ENCODE measurements at regions not wholly inside any gene's neighbourhood (a gene's known extent, or its start where the extent isn't known, plus 50 kb on each side); places are given as distances from the start of the nearest gene placed in this dataset.

- no peaks in the 10 kb centered on the region for H3K9me3 Mint-ChIP-seq
- intact Hi-C loops (cut with micrococcal nuclease), result no loop called here
- H3K27me3 Mint-ChIP-seq, result peaks cover 29% of the 10 kb centered on the region
- H3K4me1 Mint-ChIP-seq (ENCODE audit: low read depth), result peaks cover 27% of the 10 kb centered on the region
- no peak overlapping the region for H3K27ac Mint-ChIP-seq
- H3K36me3 Mint-ChIP-seq (ENCODE audit: low read depth), result no peaks in the 10 kb centered on the region
- no peak overlapping the region for H3K4me3 Mint-ChIP-seq
These were observed 217.7 kb upstream of the TLE3 start for GRCh38 chr15:70315431-70315830.

DNA sequence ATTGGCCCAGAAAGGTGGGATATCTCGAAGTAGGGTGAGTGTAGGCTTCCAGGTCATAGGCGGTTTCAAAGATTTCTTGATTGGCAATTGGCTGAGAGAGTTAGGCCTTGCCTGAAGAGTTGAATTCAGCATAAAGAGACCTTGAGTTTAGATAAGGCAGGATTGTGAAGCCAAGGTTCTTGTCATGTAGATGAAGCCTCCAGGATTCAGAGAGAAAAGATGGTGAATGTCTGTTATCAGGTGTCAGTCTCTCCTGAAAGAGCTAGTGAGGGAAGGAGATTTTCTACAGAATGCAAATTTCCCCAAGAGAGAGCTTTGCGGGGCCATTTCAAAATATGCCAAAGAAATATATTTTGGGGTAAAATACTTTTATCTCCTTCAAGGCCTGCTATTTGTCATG is 217.0 kb upstream of the TLE3 start:
- H3K4me3 Mint-ChIP-seq, result no peak overlapping the region
- no peaks in the 10 kb centered on the region for H3K9me3 Mint-ChIP-seq
- no peak overlapping the region for H3K27ac Mint-ChIP-seq
- no peaks in the 10 kb centered on the region for H3K36me3 Mint-ChIP-seq (ENCODE audit: low read depth)
- intact Hi-C loops (cut with micrococcal nuclease), result no loop called here
- peaks cover 30% of the 10 kb centered on the region for H3K27me3 Mint-ChIP-seq
- H3K4me1 Mint-ChIP-seq (ENCODE audit: low read depth), result peaks cover 20% of the 10 kb centered on the region

DNA sequence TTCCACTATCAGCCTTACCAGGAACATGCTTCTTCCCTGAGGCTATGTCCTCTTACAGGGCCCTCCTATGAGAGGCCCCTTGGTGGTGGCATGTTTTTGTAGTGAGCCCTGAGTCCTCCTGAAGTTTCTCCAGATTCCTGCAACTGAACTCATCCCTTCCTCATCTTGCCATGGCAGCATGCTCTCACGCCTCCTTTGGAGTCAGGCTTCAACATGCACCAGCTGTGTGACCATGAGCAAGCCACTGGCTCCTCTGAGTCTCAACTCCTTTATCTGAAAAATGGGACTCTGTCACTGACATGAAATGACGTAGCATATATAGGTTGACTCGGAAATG is 216.3 kb upstream of the TLE3 start:
- Mint-ChIP-seq H3K4me3 (no peak overlapping the region), H3K27me3 (peaks cover 32% of the 10 kb centered on the region), H3K27ac (no peak overlapping the region), H3K9me3 (no peaks in the 10 kb centered on the region), H3K4me1 (ENCODE audit: low read depth) (peaks cover 18% of the 10 kb centered on the region), H3K36me3 (ENCODE audit: low read depth) (no peaks in the 10 kb centered on the region)
- intact Hi-C loops (cut with micrococcal nuclease), result no loop called here

- intact Hi-C loops (cut with micrococcal nuclease), result no loop called here
- H3K27ac Mint-ChIP-seq, result no peak overlapping the region
- peaks cover 34% of the 10 kb centered on the region for H3K27me3 Mint-ChIP-seq
These were observed 215.6 kb upstream of the TLE3 start for GRCh38 chr15:70313099-70314017.

GRCh38 chr15:70311821-70312220 is 214.1 kb upstream of the TLE3 start:
- no peak overlapping the region for H3K27ac Mint-ChIP-seq
- H3K4me1 Mint-ChIP-seq (ENCODE audit: low read depth), result peaks cover 23% of the 10 kb centered on the region
- no peaks in the 10 kb centered on the region for H3K36me3 Mint-ChIP-seq (ENCODE audit: low read depth)
- H3K27me3 Mint-ChIP-seq, result peaks cover 31% of the 10 kb centered on the region
- H3K9me3 Mint-ChIP-seq, result no peaks in the 10 kb centered on the region
- intact Hi-C loops (cut with micrococcal nuclease), result no loop called here
- H3K4me3 Mint-ChIP-seq, result no peak overlapping the region

More at GRCh38 chr15:70313099-70314017, 215.6 kb upstream of the TLE3 start:
- peaks cover 18% of the 10 kb centered on the region for H3K4me1 Mint-ChIP-seq (ENCODE audit: low read depth)
- H3K4me3 Mint-ChIP-seq, result no peak overlapping the region
- no peaks in the 10 kb centered on the region for H3K9me3 Mint-ChIP-seq
- H3K36me3 Mint-ChIP-seq (ENCODE audit: low read depth), result no peaks in the 10 kb centered on the region

- Mint-ChIP-seq H3K4me1 (ENCODE audit: low read depth) (peaks cover 18% of the 10 kb centered on the region), H3K27me3 (peaks cover 20% of the 10 kb centered on the region), H3K9me3 (no peaks in the 10 kb centered on the region), H3K36me3 (ENCODE audit: low read depth) (no peaks in the 10 kb centered on the region), H3K27ac (no peak overlapping the region), H3K4me3 (no peak overlapping the region)
- intact Hi-C loops (cut with micrococcal nuclease), result no loop called here
These were observed 212.0 kb upstream of the TLE3 start for GRCh38 chr15:70309716-70310115.

- no peaks in the 10 kb centered on the region for H3K36me3 Mint-ChIP-seq (ENCODE audit: low read depth)
- H3K27ac Mint-ChIP-seq, result no peak overlapping the region
- H3K4me3 Mint-ChIP-seq, result no peak overlapping the region
- no peaks in the 10 kb centered on the region for H3K9me3 Mint-ChIP-seq
- H3K27me3 Mint-ChIP-seq, result peaks cover 20% of the 10 kb centered on the region
- intact Hi-C loops (cut with micrococcal nuclease), result no loop called here
- H3K4me1 Mint-ChIP-seq (ENCODE audit: low read depth), result peaks cover 18% of the 10 kb centered on the region
These were observed 211.2 kb upstream of the TLE3 start for GRCh38 chr15:70308735-70309434.

DNA sequence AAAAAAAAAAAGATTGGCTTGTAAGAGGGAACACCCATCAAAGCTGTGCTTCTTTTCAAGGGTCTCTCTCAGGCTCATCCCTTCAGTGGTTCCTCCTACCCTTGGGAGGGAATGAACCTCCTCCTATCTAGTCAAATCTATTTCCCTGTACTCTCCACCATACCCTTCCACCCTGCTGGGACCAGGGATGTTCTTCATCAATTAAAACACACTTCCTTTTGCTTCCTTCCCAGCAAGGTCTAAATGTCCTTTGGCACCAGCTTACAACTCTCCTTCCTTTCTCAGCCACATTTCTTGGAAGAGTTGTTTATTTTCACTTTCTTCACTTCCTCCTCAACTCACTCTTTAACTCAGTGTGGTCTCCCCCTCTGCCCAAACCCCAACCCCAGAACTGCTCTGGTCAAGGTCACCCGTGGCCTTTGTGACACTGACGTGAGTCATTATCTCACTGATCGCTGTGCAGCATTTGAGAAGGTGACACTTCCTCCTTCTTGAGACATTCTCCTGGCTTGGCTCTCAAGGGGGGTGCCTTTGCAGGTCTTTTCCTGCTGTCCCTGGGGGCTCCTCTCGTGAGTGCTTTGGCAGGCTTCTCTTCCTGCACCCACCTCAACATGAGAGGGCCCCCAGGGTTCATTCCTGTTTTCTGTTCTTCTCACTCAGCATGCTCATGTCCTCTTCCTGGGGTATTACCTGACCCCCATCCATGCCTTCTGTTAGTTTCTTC is 210.5 kb upstream of the TLE3 start:
- no peaks in the 10 kb centered on the region for H3K36me3 Mint-ChIP-seq (ENCODE audit: low read depth)
- H3K27ac Mint-ChIP-seq, result peak overlapping the region; percentile 5
- intact Hi-C loops (cut with micrococcal nuclease), result no loop called here
- H3K4me1 Mint-ChIP-seq (ENCODE audit: low read depth), result peaks cover 18% of the 10 kb centered on the region
- no peak overlapping the region for H3K4me3 Mint-ChIP-seq
- H3K27me3 Mint-ChIP-seq, result peaks cover 20% of the 10 kb centered on the region
- no peaks in the 10 kb centered on the region for H3K9me3 Mint-ChIP-seq

- no peak overlapping the region for H3K27ac Mint-ChIP-seq
These were observed 208.9 kb upstream of the TLE3 start for GRCh38 chr15:70306582-70306981.

DNA sequence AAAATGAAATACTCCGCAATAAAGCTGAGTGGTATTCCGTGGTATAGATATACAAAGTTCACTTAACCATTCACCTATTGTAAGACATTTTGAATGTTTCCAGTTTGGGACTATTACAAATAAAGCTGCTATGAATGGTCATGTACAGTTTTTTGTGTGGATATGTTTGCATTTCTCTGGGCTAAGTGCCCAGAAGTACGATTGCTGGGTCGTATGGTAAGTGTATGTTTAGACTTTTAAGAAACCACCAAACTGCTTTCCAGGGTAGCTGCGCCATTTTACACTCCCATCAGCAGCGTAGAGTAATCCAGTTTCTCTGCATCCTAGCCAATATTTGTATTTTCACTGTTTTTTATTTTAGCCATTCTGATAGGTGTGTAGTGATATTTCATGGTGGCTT is 208.4 kb upstream of the TLE3 start:
- no peaks in the 10 kb centered on the region for H3K9me3 Mint-ChIP-seq
- H3K4me1 Mint-ChIP-seq (ENCODE audit: low read depth), result peaks cover 18% of the 10 kb centered on the region
- no peak overlapping the region for H3K4me3 Mint-ChIP-seq
- H3K27me3 Mint-ChIP-seq, result peaks cover 21% of the 10 kb centered on the region
- no peaks in the 10 kb centered on the region for H3K36me3 Mint-ChIP-seq (ENCODE audit: low read depth)
- intact Hi-C loops (cut with micrococcal nuclease), result no loop called here
- no peak overlapping the region for H3K27ac Mint-ChIP-seq

More at GRCh38 chr15:70306582-70306981, 208.9 kb upstream of the TLE3 start:
- Mint-ChIP-seq H3K36me3 (ENCODE audit: low read depth) (no peaks in the 10 kb centered on the region), H3K4me1 (ENCODE audit: low read depth) (peaks cover 18% of the 10 kb centered on the region), H3K9me3 (no peaks in the 10 kb centered on the region), H3K4me3 (no peak overlapping the region), H3K27me3 (peaks cover 20% of the 10 kb centered on the region)
- intact Hi-C loops (cut with micrococcal nuclease), result no loop called here

GRCh38 chr15:70303981-70304380 is 206.3 kb upstream of the TLE3 start:
- Mint-ChIP-seq H3K4me3 (no peak overlapping the region), H3K27ac (no peak overlapping the region), H3K9me3 (no peaks in the 10 kb centered on the region), H3K27me3 (peaks cover 20% of the 10 kb centered on the region), H3K4me1 (ENCODE audit: low read depth) (peaks cover 12% of the 10 kb centered on the region), H3K36me3 (ENCODE audit: low read depth) (no peaks in the 10 kb centered on the region)
- intact Hi-C loops (cut with micrococcal nuclease), result no loop called here

GRCh38 chr15:70302360-70302759 is 204.6 kb upstream of the TLE3 start:
- intact Hi-C loops (cut with micrococcal nuclease), result no loop called here
- Mint-ChIP-seq H3K27me3 (peaks cover 10% of the 10 kb centered on the region), H3K36me3 (ENCODE audit: low read depth) (no peaks in the 10 kb centered on the region), H3K9me3 (no peaks in the 10 kb centered on the region), H3K27ac (no peak overlapping the region), H3K4me3 (no peak overlapping the region), H3K4me1 (ENCODE audit: low read depth) (no peaks in the 10 kb centered on the region)

DNA sequence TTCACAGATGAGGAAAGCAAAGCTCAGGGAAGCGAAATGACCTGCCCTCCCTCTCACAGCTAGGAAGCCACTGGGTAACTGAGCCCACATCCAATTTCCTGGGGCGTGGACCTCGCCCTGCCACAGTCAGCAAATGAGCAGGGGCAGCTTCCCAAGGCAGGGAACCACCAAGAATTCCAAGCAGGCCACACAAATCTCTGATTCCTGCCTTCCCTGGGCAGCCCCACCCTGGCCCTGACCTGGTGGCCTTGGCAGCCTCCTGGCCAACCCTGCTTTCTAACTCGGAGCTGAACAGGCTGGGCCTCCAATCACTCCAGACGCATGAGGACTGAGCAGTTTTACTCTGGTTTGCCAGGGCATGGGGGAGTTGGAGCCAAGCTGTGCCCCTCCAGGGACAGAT is 203.7 kb upstream of the TLE3 start:
- intact Hi-C loops (cut with micrococcal nuclease), result no loop called here
- Mint-ChIP-seq H3K4me3 (no peak overlapping the region), H3K4me1 (ENCODE audit: low read depth) (no peaks in the 10 kb centered on the region), H3K27ac (no peak overlapping the region), H3K36me3 (ENCODE audit: low read depth) (no peaks in the 10 kb centered on the region), H3K27me3 (peaks cover 14% of the 10 kb centered on the region), H3K9me3 (no peaks in the 10 kb centered on the region)

All from dendritic cell treated with granulocyte-macrophage colony-stimulating factor and Interleukin-4, amounts not matched to agents 40 ng/mL and 50 ng/mL, for 4 days (primary cell).